ENCODE measurements at regions not wholly inside any gene's neighbourhood (a gene's known extent, or its start where the extent isn't known, plus 50 kb on each side); places are given as distances from the start of the nearest gene placed in this dataset.

DNA sequence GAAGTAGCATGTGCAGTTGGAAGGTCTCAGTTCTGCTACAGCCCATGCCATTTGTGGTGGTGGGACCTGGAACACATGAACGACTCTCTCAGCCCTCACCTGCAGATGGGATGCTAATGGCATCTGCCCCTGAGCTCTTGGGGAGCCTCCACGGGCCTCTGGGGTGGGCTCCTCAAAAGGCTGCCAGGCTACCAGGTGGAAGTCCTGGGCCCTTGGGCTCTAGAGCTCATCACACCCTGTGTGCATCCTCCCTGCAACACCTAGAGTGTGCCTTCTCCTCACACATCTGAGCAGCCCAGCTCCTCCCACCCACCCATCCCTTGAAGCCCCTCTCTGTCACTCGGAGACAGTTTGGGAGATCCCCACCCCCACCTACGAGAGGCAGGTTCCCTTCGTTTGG lies 231.8 kb upstream of the MYT1L start:
- H3K79me2 ChIP-seq (ENCODE audit: control insufficient read depth, insufficient read depth, low read length), result no peaks in the 10 kb centered on the region
- Mint-ChIP-seq H3K27ac (no peak overlapping the region), H3K9me3 (ENCODE audit: insufficient read depth) (peaks cover 2% of the 10 kb centered on the region), H3K4me3 (no peak overlapping the region), H3K27me3 (no peaks in the 10 kb centered on the region), H3K4me1 (no peaks in the 10 kb centered on the region)
- H3K4me1 ChIP-seq (ENCODE audit: control insufficient read depth in 2 of 2, insufficient read depth in 2 of 2, low read length in 2 of 2), result no peaks in the 10 kb centered on the region
- no peak for DNase-seq
- no peaks in the 10 kb centered on the region for H3K36me3 ChIP-seq (replicated peaks in 1 of 2; ENCODE audit: control extremely low read depth in 1 of 2, control insufficient read depth in 1 of 2, extremely low read depth in 1 of 2, insufficient read depth in 2 of 2, low read length in 1 of 2)
- no peaks in the 10 kb centered on the region for H3K27me3 ChIP-seq (replicated peaks in 1 of 4; ENCODE audit: control extremely low read depth in 1 of 4, control insufficient read depth in 3 of 4, insufficient read depth in 4 of 4, low read length in 3 of 4)
- ChIA-PET POLR2A (no interaction called here), CTCF (interaction anchor here (1.1 kb wide), 1 partner anchor 57 kb away, joined by 3 read pairs; no protein-coding TSS in a partner anchor)
- H3K9ac ChIP-seq (ENCODE audit: low read length), result no peak overlapping the region
- intact Hi-C loops (cut with micrococcal nuclease), result no loop called here
- H2AFZ ChIP-seq (ENCODE audit: insufficient read depth, low read depth, low read length, poor library complexity, severe bottlenecking), result no peak overlapping the region
- H3K27ac ChIP-seq (ENCODE audit: low read length in 2 of 2), result no peak overlapping the region
- no peak overlapping the region for H3K4me3 ChIP-seq (ENCODE audit: control extremely low read depth in 1 of 5, extremely low read depth in 1 of 5, insufficient read depth in 1 of 5, low read depth in 2 of 5, low read length in 4 of 5)
- peaks cover 0 to 6% (median 0%) of the 10 kb centered on the region in 3 donors for H3K9me3 ChIP-seq (ENCODE audit: control extremely low read depth in 1 of 3, control insufficient read depth in 2 of 3, insufficient read depth in 1 of 3, low read length in 2 of 3)
- H3K4me2 ChIP-seq (replicated peaks; ENCODE audit: low read depth, low read length, poor library complexity, severe bottlenecking), result no peak overlapping the region
- no peaks in the 10 kb centered on the region for H4K20me1 ChIP-seq (ENCODE audit: control insufficient read depth, insufficient read depth, low read length, poor library complexity, severe bottlenecking)
- 51% methylated on average over 3 of the region's 5 CpGs for WGBS (ENCODE audit: insufficient coverage)
- no peak for TF ChIP-seq EZH2 (IDR thresholded peaks at IDR 0.05; ENCODE audit: borderline replicate concordance, insufficient read depth, low read depth, low read length, poor library complexity, severe bottlenecking)
- TF ChIP-seq, protein P1, sequence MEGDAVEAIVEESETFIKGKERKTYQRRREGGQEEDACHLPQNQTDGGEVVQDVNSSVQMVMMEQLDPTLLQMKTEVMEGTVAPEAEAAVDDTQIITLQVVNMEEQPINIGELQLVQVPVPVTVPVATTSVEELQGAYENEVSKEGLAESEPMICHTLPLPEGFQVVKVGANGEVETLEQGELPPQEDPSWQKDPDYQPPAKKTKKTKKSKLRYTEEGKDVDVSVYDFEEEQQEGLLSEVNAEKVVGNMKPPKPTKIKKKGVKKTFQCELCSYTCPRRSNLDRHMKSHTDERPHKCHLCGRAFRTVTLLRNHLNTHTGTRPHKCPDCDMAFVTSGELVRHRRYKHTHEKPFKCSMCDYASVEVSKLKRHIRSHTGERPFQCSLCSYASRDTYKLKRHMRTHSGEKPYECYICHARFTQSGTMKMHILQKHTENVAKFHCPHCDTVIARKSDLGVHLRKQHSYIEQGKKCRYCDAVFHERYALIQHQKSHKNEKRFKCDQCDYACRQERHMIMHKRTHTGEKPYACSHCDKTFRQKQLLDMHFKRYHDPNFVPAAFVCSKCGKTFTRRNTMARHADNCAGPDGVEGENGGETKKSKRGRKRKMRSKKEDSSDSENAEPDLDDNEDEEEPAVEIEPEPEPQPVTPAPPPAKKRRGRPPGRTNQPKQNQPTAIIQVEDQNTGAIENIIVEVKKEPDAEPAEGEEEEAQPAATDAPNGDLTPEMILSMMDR (IDR thresholded peaks at IDR 0.05), result no peak
- ATAC-seq (ENCODE audit: low read depth), result no peak

DNA sequence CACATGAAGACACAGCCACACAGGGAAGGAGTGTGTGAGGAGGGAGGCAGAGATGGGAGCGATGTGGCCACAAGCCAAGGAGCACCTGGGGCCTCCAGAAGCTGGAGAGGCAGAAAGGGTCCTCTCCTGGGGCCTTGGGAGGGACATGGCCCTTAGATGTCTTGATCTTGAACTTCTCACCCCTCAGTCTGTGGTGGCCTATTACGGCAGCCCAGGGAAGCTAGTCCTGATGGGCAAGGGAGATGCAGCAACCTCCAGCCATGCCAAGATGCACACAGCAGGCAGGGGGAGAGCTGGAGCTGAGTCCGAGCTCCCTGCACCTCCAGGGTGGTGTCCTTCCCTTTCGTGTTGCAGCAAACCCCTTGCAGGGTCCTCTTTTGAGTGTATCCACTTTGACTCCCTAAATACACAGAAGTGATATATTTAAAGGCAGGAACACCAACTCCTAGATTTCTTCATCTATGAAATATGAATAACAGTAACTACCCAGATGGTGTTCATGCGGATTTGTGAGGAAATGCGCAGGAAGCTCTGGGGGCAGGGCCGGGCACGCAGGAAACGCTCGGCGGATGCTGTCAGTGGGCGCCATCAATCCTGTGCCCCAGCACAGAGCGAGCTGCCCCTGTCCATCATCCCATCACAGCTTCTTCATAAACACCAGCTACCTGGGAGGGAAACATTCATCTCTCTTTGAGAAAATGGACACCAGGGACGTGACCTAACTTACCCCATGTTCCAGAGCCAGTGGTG lies 230.4 kb upstream of the MYT1L start:
- POLR2A ChIA-PET, result no interaction called here
- Histone ChIP-seq H3K79me2 (ENCODE audit: control insufficient read depth, insufficient read depth, low read length) (no peaks in the 10 kb centered on the region), H3K9me3 (ENCODE audit: control extremely low read depth in 1 of 3, control insufficient read depth in 2 of 3, insufficient read depth in 1 of 3, low read length in 2 of 3) (peaks cover 0 to 6% (median 0%) of the 10 kb centered on the region in 3 donors), H3K4me2 (replicated peaks; ENCODE audit: low read depth, low read length, poor library complexity, severe bottlenecking) (no peak overlapping the region), H3K36me3 (replicated peaks in 1 of 2; ENCODE audit: control extremely low read depth in 1 of 2, control insufficient read depth in 1 of 2, extremely low read depth in 1 of 2, insufficient read depth in 2 of 2, low read length in 1 of 2) (no peaks in the 10 kb centered on the region), H3K27me3 (replicated peaks in 1 of 4; ENCODE audit: control extremely low read depth in 1 of 4, control insufficient read depth in 3 of 4, insufficient read depth in 4 of 4, low read length in 3 of 4) (no peaks in the 10 kb centered on the region), H3K4me1 (ENCODE audit: control insufficient read depth in 2 of 2, insufficient read depth in 2 of 2, low read length in 2 of 2) (no peaks in the 10 kb centered on the region), H3K9ac (ENCODE audit: low read length) (no peak overlapping the region), H4K20me1 (ENCODE audit: control insufficient read depth, insufficient read depth, low read length, poor library complexity, severe bottlenecking) (no peaks in the 10 kb centered on the region), H2AFZ (ENCODE audit: insufficient read depth, low read depth, low read length, poor library complexity, severe bottlenecking) (no peak overlapping the region), H3K4me3 (ENCODE audit: control extremely low read depth in 1 of 5, extremely low read depth in 1 of 5, insufficient read depth in 1 of 5, low read depth in 2 of 5, low read length in 4 of 5) (no peak overlapping the region), H3K27ac (ENCODE audit: low read length in 2 of 2) (no peak overlapping the region)
- 96% methylated on average over 11 of the region's 14 CpGs for WGBS (ENCODE audit: insufficient coverage)
- no peaks in the 10 kb centered on the region for H3K4me1 Mint-ChIP-seq
- H3K27ac Mint-ChIP-seq, result no peak overlapping the region
- intact Hi-C loops (cut with micrococcal nuclease), result no loop called here
- peaks cover 6% of the 10 kb centered on the region for H3K9me3 Mint-ChIP-seq (ENCODE audit: insufficient read depth)
- TF ChIP-seq, protein P1 (IDR thresholded peaks at IDR 0.05), result no peak
- no peak for TF ChIP-seq EZH2 (IDR thresholded peaks at IDR 0.05; ENCODE audit: borderline replicate concordance, insufficient read depth, low read depth, low read length, poor library complexity, severe bottlenecking)
- CTCF ChIA-PET, result no interaction called here
- no peaks in the 10 kb centered on the region for H3K27me3 Mint-ChIP-seq
- ATAC-seq (ENCODE audit: low read depth) (no peak), DNase-seq (no peak)
- H3K4me3 Mint-ChIP-seq, result no peak overlapping the region
